ENCODE measurements at regions not wholly inside any gene's neighbourhood (a gene's known extent, or its start where the extent isn't known, plus 50 kb on each side); places are given as distances from the start of the nearest gene placed in this dataset.

- TF ChIP-seq AFF1 (IDR thresholded peaks at IDR 0.05; ENCODE audit: low read depth in 1 of 2, partially characterized antibody in 2 of 2): no peak
- TF ChIP-seq CTCF (IDR thresholded peaks at IDR 0.05 in 2 of 3, conservative IDR thresholded peaks at IDR 0.05 in 1 of 3; ENCODE audit: insufficient read depth in 2 of 3, low read depth in 1 of 3, low read length in 3 of 3): no peak
- TF ChIP-seq USF2 (CRISPR knock-in tag; IDR thresholded peaks at IDR 0.05): no peak
- no peak for TF ChIP-seq POLR2AphosphoS2 (IDR thresholded peaks at IDR 0.05; ENCODE audit: low read length)
- no peak for TF ChIP-seq MYC (IDR thresholded peaks at IDR 0.05; ENCODE audit: low read depth, low read length)
- TF ChIP-seq MYC (CRISPR knock-in tag; IDR thresholded peaks at IDR 0.05; ENCODE audit: borderline replicate concordance, low read depth): no peak
- TF ChIP-seq RBBP5 (IDR thresholded peaks at IDR 0.05; ENCODE audit: borderline replicate concordance, insufficient read depth, low read length, poor library complexity, severe bottlenecking): no peak
- TF ChIP-seq RNF219 (CRISPR knock-in tag; IDR thresholded peaks at IDR 0.05): no peak
Observed at GRCh38 chr3:87674397-87675161, 384.2 kb downstream of the CGGBP1 start.
